Kidney epithelial cell (primary cell): ENCODE measurements at regions not wholly inside any gene's neighbourhood (a gene's known extent, or its start where the extent isn't known, plus 50 kb on each side); places are given as distances from the start of the nearest gene placed in this dataset.

Source experiments
- DNase-seq: peaks from one replicate; pipeline ENCODE4 v3.0.0-alpha.2; 2010; ENCODE audit warnings: low read depth
- H3K27me3 ChIP-seq: 2 replicates; pipeline ENCODE4 v1.6.0; 2011; ENCODE audit warnings: low read length; ENCODE audit not compliant: control insufficient read depth, insufficient read depth
- H3K36me3 ChIP-seq: 2 replicates; pipeline ENCODE4 v1.5.1; 2011; ENCODE audit warnings: low read length; ENCODE audit not compliant: control insufficient read depth, insufficient read depth
- H3K4me3 ChIP-seq: 2 replicates; pipeline ENCODE4 v1.5.1; 2011; ENCODE audit warnings: low read depth, mild to moderate bottlenecking, control low read depth, low read length
- TF ChIP-seq, protein P1 (sequence below): IDR thresholded peaks from 2 replicates; pipeline ENCODE4 v1.5.1; 2011; ENCODE audit warnings: mild to moderate bottlenecking, moderate library complexity, low read length, control low read depth, inconsistent platforms; ENCODE audit not compliant: insufficient read depth, poor library complexity, severe bottlenecking

DNA sequence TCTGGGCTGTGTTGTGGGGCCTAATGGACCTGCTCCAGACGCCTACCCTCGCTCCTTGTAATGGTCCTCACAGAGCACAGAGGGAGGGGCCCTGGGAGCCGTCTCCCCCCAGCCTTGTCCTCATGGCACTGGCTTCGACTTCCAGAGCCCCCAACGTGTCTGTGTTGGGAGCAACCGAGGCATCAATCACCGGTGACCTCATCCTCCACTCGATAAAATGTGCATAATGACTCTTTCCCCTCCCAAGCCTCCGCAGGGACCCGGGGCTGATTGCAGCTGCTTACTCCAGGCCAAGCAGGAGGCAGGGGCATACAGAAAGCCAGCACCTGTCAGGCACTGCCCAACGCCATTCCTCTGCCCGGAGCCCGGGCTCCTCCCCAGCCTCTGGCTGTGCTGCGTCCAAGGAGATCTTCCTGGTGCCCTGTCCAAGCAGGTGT, 271.7 kb downstream of the NDUFA10 start:
- Histone ChIP-seq H3K4me3 (no peak overlapping the region), H3K27me3 (no peaks in the 10 kb centered on the region), H3K36me3 (no peaks in the 10 kb centered on the region)
- TF ChIP-seq, protein P1, sequence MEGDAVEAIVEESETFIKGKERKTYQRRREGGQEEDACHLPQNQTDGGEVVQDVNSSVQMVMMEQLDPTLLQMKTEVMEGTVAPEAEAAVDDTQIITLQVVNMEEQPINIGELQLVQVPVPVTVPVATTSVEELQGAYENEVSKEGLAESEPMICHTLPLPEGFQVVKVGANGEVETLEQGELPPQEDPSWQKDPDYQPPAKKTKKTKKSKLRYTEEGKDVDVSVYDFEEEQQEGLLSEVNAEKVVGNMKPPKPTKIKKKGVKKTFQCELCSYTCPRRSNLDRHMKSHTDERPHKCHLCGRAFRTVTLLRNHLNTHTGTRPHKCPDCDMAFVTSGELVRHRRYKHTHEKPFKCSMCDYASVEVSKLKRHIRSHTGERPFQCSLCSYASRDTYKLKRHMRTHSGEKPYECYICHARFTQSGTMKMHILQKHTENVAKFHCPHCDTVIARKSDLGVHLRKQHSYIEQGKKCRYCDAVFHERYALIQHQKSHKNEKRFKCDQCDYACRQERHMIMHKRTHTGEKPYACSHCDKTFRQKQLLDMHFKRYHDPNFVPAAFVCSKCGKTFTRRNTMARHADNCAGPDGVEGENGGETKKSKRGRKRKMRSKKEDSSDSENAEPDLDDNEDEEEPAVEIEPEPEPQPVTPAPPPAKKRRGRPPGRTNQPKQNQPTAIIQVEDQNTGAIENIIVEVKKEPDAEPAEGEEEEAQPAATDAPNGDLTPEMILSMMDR, result no peak
- DNase-seq, result no peak

DNA sequence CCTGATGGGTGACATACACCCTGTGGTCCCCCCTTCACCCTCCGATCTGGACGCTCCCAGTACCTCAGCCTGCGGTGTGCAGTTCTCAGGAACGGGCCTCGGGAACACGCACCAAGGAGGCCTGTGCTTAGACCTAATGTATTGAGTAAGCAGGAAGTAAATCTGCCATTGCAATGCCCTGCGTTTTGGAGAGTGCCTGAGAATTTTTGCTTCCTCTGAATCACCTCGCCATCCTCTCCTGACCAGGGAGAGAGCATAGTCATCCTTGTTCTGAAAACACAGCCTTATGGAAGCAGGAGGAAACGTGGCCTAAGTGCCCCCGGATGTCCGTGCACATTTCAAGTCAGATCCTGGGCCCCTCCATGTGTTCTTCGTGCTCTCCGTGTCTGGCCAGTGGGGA, 272.2 kb downstream of the NDUFA10 start:
- Histone ChIP-seq H3K36me3 (no peaks in the 10 kb centered on the region), H3K27me3 (no peaks in the 10 kb centered on the region), H3K4me3 (no peak overlapping the region)
- TF ChIP-seq, protein P1, result no peak
- DNase-seq, result no peak

DNA sequence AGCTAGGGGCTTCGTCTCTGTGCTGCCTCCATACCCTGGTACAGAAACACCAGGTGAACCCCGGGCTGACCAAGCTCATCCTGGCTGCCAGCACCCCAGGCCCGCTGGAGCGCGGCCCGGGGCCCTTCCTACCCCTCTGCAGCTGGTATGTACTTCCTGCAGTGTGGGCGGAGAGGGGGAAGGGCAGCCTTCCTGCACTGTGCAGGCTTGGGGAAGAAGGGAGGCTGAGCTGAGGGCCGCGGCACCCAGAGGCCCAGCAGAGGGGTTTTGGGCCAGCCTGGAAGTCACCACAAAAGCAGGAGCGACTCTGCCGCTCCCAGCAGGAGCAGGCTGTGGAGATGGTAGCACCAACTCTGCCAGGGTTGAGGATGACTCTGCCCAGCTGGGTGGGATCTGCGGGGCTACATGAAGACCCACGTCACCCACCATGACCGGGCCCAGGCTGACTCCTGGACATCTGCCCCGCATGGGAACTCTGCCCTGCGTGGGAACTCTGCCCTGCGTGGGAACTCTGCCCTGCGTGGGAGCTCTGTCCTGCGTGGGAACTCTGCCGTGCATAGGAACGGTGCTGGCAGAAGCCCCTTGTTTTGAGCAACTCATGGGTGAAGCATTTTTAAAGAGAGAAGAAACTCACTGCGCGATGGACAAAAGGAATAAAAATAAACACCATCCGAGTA, 273.3 kb downstream of the NDUFA10 start:
- no peak overlapping the region for H3K4me3 ChIP-seq
- no peak for DNase-seq
- TF ChIP-seq, protein P1, result no peak

DNA sequence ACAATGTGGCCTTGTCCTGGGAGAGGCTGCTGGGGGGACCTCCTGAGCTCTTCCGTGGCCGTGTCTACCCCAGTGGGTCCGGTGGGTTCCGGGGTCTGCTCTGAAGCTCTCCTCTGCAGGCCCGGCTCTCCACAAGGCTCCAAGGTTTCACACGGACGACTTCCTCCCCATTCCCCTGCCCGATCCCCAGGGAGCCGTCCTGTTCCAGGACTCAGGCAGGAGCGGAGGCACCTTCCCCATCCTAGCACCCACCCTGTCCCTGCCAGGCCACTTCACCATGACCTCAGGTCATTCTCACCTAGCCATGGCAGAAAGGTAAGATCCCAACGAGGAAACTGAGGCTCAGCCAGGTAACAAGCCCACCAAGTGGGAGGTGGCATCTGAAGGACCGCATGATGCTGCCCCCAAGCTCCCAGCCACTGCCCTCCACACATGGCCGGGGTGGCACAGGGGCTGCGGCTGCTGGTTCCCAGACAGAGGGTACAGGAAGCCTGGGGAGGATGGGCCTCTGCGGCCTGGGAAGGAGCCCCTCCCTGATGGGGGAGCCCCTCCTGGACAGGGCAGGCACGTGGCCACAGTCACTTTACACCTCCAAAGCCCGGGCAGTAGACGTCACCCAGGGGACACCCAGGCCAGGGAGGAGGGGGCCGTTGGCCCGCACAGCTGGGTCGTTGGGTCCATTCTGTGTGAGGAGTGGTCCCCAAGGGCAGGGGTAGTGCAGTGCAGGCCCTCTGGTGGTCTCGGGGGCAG, 274.0 kb downstream of the NDUFA10 start:
- TF ChIP-seq, protein P1, result no peak
- DNase-seq, result no peak
- Histone ChIP-seq H3K36me3 (no peaks in the 10 kb centered on the region), H3K4me3 (no peak overlapping the region), H3K27me3 (no peaks in the 10 kb centered on the region)

More for the DNA sequence above, 273.3 kb downstream of the NDUFA10 start:
- Histone ChIP-seq H3K27me3 (no peaks in the 10 kb centered on the region), H3K36me3 (no peaks in the 10 kb centered on the region)

DNA sequence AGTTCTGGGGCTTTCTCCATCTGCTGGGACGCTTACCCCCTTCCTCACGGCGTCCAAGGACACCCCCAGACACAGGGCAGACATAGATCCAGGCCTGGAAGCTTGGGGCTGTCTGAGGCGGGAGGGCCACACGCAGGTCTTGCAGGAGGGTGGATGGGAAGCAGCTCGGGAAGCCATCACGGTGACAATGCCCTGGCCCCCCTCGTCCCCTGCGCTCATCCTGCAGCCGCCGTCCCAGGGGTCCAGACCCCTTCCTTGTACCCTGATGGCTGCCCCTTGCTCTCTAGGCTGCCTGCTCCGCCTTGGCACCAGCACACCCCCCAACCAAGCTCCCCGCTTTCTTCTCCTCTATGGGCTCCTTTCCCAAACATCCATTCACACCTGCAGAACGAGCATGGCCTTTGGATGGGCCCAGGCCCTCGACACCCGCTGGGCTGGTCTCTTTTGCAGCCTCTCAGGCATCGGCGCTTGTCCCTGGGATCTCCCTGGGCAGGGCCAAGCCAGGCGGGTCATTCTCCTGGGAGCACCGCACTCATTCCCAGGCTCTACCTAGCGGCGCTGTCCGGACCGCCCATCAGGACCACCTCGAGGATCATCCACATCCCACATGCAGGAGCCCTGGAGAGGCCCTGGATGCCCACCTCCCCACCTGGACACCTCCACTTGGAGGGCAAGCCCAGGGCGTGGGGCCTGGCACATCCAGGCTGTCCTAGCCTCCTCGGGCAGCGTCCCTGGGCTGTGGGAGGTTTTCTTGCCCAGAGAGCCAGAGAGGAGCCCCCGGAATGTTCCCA, 274.9 kb downstream of the NDUFA10 start:
- H3K27me3 ChIP-seq, result peaks cover 5% of the 10 kb centered on the region
- TF ChIP-seq, protein P1, result no peak
- no peak overlapping the region for H3K4me3 ChIP-seq
- DNase-seq, result no peak
- H3K36me3 ChIP-seq, result no peaks in the 10 kb centered on the region
